MCF 10A (cell line): ENCODE measurements at regions not wholly inside any gene's neighbourhood (a gene's known extent, or its start where the extent isn't known, plus 50 kb on each side); places are given as distances from the start of the nearest gene placed in this dataset.

ENCODE experiments used
- BruUV-seq: library from RNA; stranded (reverse); fragments of 400-500 nt; replicated peaks from 2 replicates; lab custom pipeline; 2021; lab: Mats Ljungman, UMichigan
- CTCF ChIA-PET: fragments of 300-600 bp; sonication (Branson Sonifier 250); formaldehyde crosslinking; extraction: SDS; loops from one replicate; lab custom pipeline; 2021; ENCODE audit warnings: antibody characterized with exemption, inconsistent platforms; lab: Yijun Ruan, JAX
- POLR2A ChIA-PET: fragments of 300-600, 350-650 bp; sonication (Branson Sonifier 250); formaldehyde crosslinking; extraction: SDS; loops from one replicate; lab custom pipeline; 2020; ENCODE audit warnings: antibody characterized with exemption, inconsistent platforms; lab: Yijun Ruan, JAX
- DNase-seq: peaks from one replicate; pipeline ENCODE4 v3.0.0-alpha.2; 2018; ENCODE audit not compliant: unreplicated experiment
- H3K27ac Mint-ChIP-seq: one replicate; pipeline ENCODE4 v1.8.0; 2022; ENCODE audit warnings: mild to moderate bottlenecking, low read depth, mixed read lengths; ENCODE audit not compliant: unreplicated experiment
- H3K27me3 Mint-ChIP-seq: one replicate; pipeline ENCODE4 v1.8.0; 2022; ENCODE audit warnings: mixed read lengths; ENCODE audit not compliant: insufficient read depth, unreplicated experiment
- H3K36me3 Mint-ChIP-seq: one replicate; pipeline ENCODE4 v1.8.0; 2022; ENCODE audit warnings: mild to moderate bottlenecking, moderate library complexity, mixed read lengths; ENCODE audit not compliant: insufficient read depth, unreplicated experiment
- H3K4me1 Mint-ChIP-seq: one replicate; pipeline ENCODE4 v1.8.0; 2022; ENCODE audit warnings: mixed read lengths; ENCODE audit not compliant: insufficient read depth, unreplicated experiment
- H3K4me3 Mint-ChIP-seq: one replicate; pipeline ENCODE4 v1.8.0; 2022; ENCODE audit warnings: mild to moderate bottlenecking, moderate library complexity, mixed read lengths; ENCODE audit not compliant: unreplicated experiment
- H3K9me3 Mint-ChIP-seq: one replicate; pipeline ENCODE4 v1.8.0; 2022; ENCODE audit warnings: mixed read lengths; ENCODE audit not compliant: unreplicated experiment
- intact Hi-C: fragments of 100-400 bp; cut with micrococcal nuclease; formaldehyde crosslinking; loops from 2 replicates; pipeline ENCODE4 v1.14.1; 2022
- TF ChIP-seq, protein P1 (sequence below): fragments of 200-600 bp; IDR thresholded peaks from one replicate; pipeline ENCODE4 v1.8.0; 2022; ENCODE audit warnings: antibody characterized with exemption, mild to moderate bottlenecking; ENCODE audit not compliant: unreplicated experiment

DNA sequence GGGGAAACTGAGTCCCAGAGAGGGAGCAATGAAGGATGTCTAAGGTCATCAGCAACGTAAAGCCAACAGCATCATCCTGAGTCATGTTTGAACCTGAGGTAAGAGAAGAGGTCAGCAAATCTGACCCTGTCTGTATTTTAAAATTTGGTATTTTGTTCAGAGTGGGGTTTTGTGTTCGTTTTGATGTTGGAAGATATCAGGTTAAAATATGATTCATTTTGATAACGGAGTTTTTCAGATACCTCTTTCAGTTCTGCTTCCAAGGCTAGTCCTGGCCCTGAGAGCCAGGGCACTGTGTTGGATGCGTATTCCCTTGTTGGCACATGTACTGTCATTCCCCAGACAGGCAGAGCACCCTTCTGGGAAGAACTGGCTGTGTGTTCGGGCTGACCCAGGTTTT lies 291.0 kb downstream of the NSG2 start:
- TF ChIP-seq, protein P1, sequence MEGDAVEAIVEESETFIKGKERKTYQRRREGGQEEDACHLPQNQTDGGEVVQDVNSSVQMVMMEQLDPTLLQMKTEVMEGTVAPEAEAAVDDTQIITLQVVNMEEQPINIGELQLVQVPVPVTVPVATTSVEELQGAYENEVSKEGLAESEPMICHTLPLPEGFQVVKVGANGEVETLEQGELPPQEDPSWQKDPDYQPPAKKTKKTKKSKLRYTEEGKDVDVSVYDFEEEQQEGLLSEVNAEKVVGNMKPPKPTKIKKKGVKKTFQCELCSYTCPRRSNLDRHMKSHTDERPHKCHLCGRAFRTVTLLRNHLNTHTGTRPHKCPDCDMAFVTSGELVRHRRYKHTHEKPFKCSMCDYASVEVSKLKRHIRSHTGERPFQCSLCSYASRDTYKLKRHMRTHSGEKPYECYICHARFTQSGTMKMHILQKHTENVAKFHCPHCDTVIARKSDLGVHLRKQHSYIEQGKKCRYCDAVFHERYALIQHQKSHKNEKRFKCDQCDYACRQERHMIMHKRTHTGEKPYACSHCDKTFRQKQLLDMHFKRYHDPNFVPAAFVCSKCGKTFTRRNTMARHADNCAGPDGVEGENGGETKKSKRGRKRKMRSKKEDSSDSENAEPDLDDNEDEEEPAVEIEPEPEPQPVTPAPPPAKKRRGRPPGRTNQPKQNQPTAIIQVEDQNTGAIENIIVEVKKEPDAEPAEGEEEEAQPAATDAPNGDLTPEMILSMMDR, result no peak
- BruUV-seq, result no TSS peak
- no peak overlapping the region for H3K4me3 Mint-ChIP-seq
- DNase-seq, result no peak
- no peak overlapping the region for H3K27ac Mint-ChIP-seq
- ChIA-PET POLR2A (no interaction called here), CTCF (interaction anchor here (0.7 to 1.7 kb wide), 3 partner anchors 25 to 456 kb away, joined by 3 to 5 read pairs (median 4); no protein-coding TSS in a partner anchor)
- peaks cover 12% of the 10 kb centered on the region for H3K4me1 Mint-ChIP-seq
- H3K27me3 Mint-ChIP-seq, result no peaks in the 10 kb centered on the region
- intact Hi-C loops, result no loop called here
- H3K9me3 Mint-ChIP-seq, result no peaks in the 10 kb centered on the region
- H3K36me3 Mint-ChIP-seq, result peaks cover 5% of the 10 kb centered on the region

DNA sequence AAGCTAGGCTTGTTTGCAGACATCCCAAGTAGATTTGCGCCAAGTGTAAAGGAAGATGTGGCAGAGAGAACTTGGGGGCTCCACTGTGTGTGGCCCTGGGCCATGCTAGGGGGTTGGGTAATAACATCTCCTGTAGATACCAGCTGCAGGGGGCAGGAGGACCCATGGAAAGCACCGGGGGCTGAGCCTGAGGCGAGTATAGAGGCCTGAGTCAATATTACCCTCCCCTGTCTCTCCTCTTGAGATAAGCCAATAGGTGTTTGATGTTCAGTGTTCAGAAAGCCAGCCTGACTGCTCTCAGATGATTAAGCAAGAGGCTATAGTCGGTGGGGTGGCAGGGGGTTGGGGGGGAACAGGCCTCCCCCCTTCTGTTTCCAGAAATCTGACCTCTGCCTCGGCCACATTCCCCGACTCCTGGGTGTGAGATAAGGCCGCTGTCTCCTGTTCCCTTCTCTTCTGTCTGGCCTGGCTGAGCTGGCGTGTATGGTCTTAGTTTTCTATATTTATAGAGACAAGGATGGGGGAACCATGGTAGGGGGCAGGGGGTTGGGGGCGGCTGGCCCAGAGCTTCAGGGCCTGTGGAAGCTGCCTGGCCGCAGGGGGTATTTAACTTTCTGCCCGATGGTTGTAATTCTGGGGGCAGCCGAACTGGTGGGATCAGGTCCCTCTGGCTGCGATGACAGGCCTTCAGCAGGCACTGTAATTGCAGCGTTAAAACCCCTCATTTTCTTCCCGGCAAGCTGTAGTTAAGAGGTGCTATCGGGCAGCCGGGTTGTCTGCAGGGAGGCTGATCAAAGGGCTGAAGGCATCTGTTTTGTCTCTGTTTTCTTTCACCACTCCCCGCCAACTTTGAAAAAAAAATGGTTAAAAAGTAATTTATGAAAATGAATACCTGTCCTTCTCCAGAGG lies 292.0 kb downstream of the NSG2 start:
- ChIA-PET CTCF (interaction anchor here (0.5 to 3.9 kb wide), 6 partner anchors 9 to 455 kb away, joined by 3 to 17 read pairs (median 4); no protein-coding TSS in a partner anchor), POLR2A (interaction anchor here (1.4 kb wide), 1 partner anchor 17 kb away, joined by 7 read pairs; no protein-coding TSS in a partner anchor)
- H3K36me3 Mint-ChIP-seq, result no peaks in the 10 kb centered on the region
- DNase-seq, result no peak
- intact Hi-C loops, result no loop called here
- TF ChIP-seq, protein P1, result no peak
- no TSS peak for BruUV-seq
- H3K4me3 Mint-ChIP-seq, result no peak overlapping the region
- H3K4me1 Mint-ChIP-seq, result peaks cover 12% of the 10 kb centered on the region
- no peaks in the 10 kb centered on the region for H3K27me3 Mint-ChIP-seq
- no peak overlapping the region for H3K27ac Mint-ChIP-seq
- H3K9me3 Mint-ChIP-seq, result no peaks in the 10 kb centered on the region

DNA sequence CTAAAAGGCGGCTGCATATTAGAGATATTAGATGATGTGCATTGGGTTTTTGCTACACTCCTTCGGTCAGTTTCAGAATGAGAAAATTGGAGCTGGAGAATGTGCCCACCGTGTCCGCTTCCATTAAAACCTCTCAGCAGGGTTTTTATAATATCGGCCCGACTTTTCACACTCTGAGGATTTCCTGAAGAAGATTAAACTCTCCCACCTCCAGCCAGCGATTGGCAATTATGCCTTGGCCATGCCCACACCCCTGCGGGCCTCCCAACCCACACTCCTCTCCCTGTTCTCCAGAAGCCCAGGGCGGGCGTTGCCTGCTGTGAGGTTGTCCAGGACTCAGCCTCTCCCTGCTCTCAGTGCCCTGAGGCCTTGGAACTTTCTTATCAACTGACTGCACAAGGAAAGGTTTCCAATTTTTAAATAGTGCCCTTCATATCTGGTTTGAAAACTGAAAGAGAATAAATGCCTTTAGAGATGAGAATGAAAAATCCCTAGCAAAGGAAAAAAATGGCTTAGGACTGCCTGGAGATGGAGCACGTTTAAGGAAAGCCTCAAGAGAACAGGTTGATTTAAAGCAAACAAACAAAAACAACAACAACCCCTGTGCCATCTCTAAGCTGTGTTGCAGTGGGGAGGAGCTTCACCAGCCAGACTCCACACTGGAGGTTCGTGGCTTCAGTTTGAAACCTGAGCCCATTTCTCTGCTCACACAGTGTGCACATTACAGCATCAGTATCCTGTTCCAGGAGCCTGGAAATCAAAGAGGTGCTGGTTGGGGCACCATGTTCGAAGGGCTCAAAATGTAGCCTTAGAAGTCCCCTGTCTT lies 292.9 kb downstream of the NSG2 start:
- Mint-ChIP-seq H3K27ac (no peak overlapping the region), H3K27me3 (no peaks in the 10 kb centered on the region), H3K9me3 (no peaks in the 10 kb centered on the region), H3K4me1 (peaks cover 12% of the 10 kb centered on the region), H3K4me3 (peak overlapping the region; percentile 28), H3K36me3 (no peaks in the 10 kb centered on the region)
- peak; percentile 30 for DNase-seq
- no TSS peak for BruUV-seq
- TF ChIP-seq, protein P1, result no peak
- intact Hi-C loops, result no loop called here
- ChIA-PET POLR2A (interaction anchor here (0.6 to 2.5 kb wide), 4 partner anchors 9 to 45 kb away, joined by 3 to 8 read pairs (median 6); no protein-coding TSS in a partner anchor), CTCF (interaction anchor here (0.5 to 3.9 kb wide), 6 partner anchors 10 to 166 kb away, joined by 3 to 17 read pairs (median 4); no protein-coding TSS in a partner anchor)
